HG03520 (cell line): ENCODE measurements at regions not wholly inside any gene's neighbourhood (a gene's known extent, or its start where the extent isn't known, plus 50 kb on each side); places are given as distances from the start of the nearest gene placed in this dataset.

Experiments used
- ATAC-seq: cut with Tn5 transposase; IDR thresholded peaks from one replicate; pipeline ENCODE4 v1.9.1; 2021; ENCODE audit warnings: mild to moderate bottlenecking, moderate library complexity; ENCODE audit not compliant: unreplicated experiment

DNA sequence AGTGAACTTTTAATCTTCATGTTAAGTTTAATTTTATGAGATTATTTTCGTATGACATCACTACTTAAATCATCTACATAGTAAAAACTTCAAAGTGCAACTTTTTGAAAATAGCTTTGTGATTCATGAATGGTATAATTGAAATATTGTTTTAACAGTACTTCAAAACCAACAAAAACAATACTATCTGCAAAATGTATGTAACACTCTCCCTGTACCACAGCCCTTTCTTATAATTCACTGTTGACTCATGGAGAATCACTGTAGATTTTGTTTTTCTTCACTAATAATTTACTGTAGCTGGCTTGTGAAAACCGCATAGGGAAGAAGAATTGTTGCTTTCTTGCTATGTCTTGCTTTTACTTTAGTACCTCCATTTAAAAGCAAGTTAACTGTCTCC is 301.4 kb upstream of the ADAMTS5 start:
- ATAC-seq: no peak

- no peak for ATAC-seq
Measured at GRCh38 chr21:27265949-27266348, 299.1 kb upstream of the ADAMTS5 start.

DNA sequence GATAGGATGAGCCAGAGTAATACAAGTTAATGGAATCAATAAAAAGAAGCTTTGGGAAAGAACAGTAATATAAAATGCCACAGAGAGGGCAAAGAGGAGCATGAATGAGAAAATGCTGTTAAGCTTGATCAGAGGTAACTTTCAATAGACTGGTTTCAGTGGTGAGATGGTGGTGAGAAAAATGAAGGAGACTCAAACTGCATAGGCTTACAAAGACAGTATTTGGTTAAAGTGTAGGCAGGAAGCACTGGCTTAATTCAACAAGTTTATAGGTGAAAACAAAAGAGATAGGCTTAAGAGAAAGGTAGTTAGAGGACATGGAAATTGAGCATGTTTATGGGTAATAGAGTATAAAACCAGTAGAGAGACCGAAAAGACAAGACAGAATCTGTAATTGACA is 298.6 kb upstream of the ADAMTS5 start:
- no peak for ATAC-seq

DNA sequence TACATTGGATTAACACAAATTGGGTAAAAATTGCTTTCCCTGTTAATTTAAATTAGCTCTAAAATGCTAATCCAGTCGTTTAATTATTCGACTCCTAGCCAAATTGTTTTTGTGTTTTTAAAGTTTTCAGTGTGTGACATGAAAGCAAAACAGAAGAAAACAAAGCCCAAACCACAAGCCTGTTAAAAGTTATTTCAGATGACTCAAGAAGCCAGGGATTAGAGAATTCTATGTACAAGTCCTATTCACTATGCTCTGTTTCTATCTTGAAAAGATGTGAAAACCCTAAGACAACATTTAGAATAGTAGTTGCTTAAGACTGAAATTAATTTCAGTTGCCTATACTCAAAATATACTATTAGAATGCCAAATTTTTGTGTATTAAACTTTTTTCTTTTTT is 294.8 kb upstream of the ADAMTS5 start:
- no peak for ATAC-seq

- no peak for ATAC-seq
Measured at GRCh38 chr21:27260728-27261127, 293.8 kb upstream of the ADAMTS5 start.

DNA sequence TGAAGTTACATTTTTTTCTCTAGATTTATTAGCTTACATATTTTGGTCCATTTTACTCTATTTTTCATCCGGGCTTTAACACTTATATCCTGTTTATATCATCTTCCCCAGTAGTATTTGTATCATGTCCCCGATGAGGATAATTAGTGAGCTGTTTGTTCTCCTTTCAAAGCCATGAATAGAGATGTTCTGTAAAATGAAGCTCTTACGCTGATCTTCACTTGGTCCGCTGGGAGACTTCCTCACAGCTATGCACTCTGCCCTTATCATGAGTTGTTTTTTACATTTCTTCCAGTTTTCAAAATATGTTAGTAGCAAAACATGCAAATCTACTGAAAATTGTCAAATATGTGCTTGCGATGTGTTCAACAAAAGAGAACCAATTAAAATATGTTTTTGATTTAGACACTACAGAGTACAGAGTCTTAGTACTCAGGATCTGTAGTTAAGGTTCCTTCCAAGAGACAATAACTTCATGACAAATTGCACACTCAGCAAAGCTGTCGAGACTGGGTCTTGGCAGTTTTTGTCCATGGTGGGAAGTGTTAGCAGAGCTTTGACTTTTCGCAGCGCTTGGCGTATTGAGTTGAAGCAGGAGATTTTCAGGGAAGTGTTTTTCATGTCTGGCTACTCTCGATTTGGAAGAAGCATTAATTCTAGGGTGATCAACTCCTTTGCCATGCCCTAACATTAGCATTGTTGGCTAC is 292.0 kb upstream of the ADAMTS5 start:
- no peak for ATAC-seq

- ATAC-seq: no peak
Measured at GRCh38 chr21:27257908-27258556, 291.1 kb upstream of the ADAMTS5 start.

- no peak for ATAC-seq
Measured at GRCh38 chr21:27257226-27257625, 290.3 kb upstream of the ADAMTS5 start.

DNA sequence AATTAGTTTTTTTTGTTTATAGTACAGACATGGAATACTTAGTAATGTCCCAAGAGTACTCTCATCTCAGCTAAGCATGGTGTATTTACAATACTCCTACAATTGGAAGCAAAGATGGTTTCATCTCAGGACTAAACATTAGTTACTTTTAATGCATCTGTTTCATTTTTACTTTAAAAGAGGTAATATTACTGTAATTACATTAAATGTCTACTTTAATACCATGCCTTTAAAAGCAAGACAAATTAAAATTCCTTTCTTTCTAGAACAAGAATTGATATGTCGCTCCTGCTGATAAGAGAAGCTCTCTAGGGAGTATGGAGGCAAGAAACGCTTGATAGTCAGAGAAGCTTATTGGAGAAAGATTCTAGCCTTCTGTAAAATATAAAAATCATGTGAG is 284.9 kb upstream of the ADAMTS5 start:
- no peak for ATAC-seq

DNA sequence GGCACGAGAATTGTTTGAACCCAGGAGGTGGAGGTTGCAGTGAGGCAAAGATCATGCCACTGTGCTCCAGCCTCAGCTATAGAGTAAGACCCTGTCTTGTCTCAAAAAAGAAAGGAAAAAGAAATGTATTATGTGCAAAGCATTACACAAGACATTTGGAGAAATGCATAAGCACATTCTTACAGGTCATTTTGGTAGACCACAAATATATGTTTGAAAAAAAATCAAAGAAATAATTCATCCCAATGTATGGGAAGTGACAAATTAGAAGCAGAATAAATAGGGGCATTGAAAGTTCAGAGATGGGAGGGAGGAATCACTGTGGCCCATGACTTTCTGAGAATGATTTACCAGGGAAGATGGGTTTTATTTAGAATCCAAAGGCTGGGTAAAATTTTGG is 283.5 kb upstream of the ADAMTS5 start:
- ATAC-seq: no peak

DNA sequence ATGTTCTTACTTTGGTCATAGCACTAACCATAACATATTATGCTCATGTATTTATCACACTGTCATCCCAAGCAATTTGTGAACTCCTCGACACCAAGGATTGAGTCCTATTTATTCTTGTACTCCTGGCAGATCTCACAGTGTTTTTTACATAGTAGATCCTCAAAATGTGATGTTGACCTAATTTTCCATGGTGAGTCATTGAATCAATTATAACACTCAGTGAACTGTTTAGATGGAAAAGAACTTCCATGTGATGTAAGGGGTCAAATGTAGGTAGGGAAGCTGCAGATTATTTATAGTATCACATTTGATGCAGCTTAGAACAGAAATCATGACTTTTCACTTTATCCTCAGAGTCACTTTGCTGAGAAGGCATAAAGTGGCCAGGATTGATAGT is 281.9 kb upstream of the ADAMTS5 start:
- ATAC-seq: no peak

DNA sequence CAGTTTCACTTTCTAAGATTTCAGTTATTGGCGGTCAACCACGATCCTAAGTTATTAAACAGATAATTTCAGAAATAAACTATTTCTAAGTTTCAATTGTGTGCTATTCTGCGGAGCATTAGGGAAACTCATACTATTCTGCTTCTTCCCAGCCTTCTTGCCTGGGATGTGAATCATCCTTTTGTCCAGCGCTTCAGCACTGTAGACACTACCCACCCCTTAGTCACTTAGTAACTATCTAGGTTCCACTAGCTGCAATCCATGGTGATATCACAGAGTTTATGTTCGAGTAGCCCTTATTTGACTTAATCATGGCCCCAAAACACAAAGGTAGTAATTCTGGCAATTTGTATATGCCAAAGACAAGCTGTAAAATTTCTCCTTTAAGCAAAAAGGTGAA is 279.9 kb upstream of the ADAMTS5 start:
- no peak for ATAC-seq

- no peak for ATAC-seq
Measured at GRCh38 chr21:27244776-27245175, 277.9 kb upstream of the ADAMTS5 start.

DNA sequence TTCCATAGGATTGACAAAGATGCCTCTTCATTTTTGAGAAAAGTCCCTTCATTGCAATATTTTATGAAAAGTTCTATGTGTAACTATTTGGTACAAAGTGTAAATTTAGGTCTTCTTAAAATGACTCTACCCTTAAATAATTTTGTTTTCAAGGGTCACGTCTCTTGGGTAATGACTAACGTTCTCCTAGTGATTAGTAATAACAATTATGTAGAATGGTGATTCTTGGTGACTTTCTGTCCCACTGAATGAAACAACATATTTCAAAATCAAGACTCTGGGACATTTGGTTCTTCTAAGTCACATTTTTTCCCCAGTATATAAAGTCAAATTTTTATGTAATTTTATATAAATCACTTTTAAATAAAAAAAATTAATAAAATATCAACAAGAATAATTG is 277.5 kb upstream of the ADAMTS5 start:
- ATAC-seq: no peak

DNA sequence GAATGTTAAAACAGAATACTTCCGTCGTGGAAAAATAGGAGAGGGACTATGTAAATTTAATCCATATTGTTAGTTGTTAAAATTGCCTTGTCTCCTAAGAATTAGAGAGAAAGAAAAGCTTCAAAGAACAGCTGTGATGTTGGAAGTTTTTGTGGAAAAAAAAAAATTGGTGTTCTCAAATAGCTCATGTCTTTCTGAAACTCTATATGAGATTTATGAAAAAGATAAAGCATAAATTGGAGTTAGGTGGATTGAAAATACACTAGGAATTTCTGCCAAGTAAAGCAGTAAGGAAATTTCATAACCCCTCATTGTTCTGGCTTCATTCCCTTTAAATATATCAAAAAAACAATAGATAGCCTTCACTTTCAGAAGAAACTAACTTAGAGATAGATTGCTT is 274.0 kb upstream of the ADAMTS5 start:
- no peak for ATAC-seq

GRCh38 chr21:27233514-27234115 is 266.7 kb upstream of the ADAMTS5 start:
- no peak for ATAC-seq

GRCh38 chr21:27225940-27226339 is 259.1 kb upstream of the ADAMTS5 start:
- ATAC-seq: no peak

- no peak for ATAC-seq
Measured at GRCh38 chr21:27225151-27225550, 258.3 kb upstream of the ADAMTS5 start.

DNA sequence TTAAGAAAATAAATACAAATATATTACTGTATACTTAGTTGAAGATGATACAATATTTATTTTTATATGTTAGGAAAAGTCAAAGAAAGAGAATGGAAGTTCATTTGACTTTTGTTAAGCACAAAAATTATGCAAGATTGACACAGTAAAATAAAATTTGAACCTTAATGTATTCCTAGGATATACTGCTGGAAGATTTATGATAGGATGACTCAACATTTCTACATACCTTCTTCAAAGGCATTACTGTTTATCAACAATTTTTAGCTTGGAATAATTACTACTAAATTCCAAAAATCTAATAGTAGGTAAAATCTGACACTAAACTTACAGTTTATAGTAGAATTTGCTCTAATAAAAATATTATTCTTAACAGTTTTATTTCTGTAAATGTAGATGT is 257.3 kb upstream of the ADAMTS5 start:
- ATAC-seq: no peak

DNA sequence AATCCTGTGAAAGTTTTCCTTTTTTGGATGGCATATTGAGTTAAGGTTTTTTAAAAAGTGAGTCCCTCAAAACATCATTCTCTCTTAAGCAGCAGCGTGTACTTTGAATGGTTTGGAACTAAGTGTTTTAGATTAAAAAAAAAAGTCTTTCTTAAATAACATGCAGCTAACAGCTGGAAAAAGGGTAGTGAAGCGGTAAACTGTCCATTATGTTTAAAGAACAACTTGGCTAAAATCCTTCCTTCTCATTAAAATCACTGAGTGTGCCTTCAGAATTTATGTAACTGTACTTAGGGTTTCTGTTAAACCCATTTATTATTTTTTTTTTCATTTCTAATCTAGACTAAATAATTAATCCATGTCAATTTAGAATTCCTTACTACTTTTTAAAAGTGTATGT is 254.2 kb upstream of the ADAMTS5 start:
- no peak for ATAC-seq

DNA sequence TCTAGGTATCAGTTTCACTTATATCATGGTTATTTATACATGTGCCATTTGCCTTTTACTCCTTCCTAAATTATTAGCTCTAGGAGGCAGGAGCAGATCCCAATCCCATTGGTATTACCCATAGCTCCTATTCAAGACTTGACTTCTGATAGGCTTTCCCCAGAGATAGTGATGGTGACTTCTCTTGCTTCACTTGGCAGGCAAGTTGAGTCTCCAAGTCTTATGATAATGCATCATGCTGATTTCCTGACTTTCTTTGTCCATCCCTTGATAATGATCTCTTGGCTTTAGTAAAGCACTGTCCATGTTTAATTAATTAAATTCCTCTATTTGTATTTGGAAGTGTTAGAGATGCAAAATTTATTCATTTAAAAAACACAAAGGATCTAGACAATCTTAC is 253.5 kb upstream of the ADAMTS5 start:
- ATAC-seq: no peak

GRCh38 chr21:27219068-27219467 is 252.2 kb upstream of the ADAMTS5 start:
- no peak for ATAC-seq
